Neural cell (in vitro differentiated cells): ENCODE measurements at regions not wholly inside any gene's neighbourhood (a gene's known extent, or its start where the extent isn't known, plus 50 kb on each side); places are given as distances from the start of the nearest gene placed in this dataset.

Experiments
- H2AFZ ChIP-seq: fragments of 200-600, 300-800 bp; sonication (generic), shearing (Covaris generic); 2 replicates; pipeline ENCODE4 v1.6.0; 2014; ENCODE audit warnings: low read depth, mild to moderate bottlenecking, antibody characterized with exemption, low read length, moderate library complexity
- H3F3A ChIP-seq: fragments of 200-600 bp; shearing (Covaris generic); 2 replicates; pipeline ENCODE4 v1.6.1; 2016; ENCODE audit warnings: mild to moderate bottlenecking, moderate library complexity, mixed read lengths, antibody characterized with exemption, low read length; ENCODE audit not compliant: insufficient read depth, poor library complexity, severe bottlenecking
- H3K27ac ChIP-seq: fragments of 200-600, 300-800 bp; sonication (generic), shearing (Covaris generic); 2 replicates; pipeline ENCODE4 v1.5.1; 2014; ENCODE audit warnings: mild to moderate bottlenecking, low read length, moderate library complexity
- H3K27me3 ChIP-seq: fragments of 300-800, 200-600 bp; sonication (generic), shearing (Covaris generic); 2 replicates; pipeline ENCODE4 v1.6.0; 2014; ENCODE audit warnings: mild to moderate bottlenecking, low read depth, low read length, moderate library complexity; ENCODE audit not compliant: insufficient read depth
- H3K36me3 ChIP-seq: fragments of 300-800, 200-600 bp; sonication (generic), shearing (Covaris generic); 2 replicates; pipeline ENCODE4 v1.5.1; 2014; ENCODE audit warnings: mild to moderate bottlenecking, antibody characterized with exemption, low read length, moderate library complexity; ENCODE audit not compliant: insufficient read depth
- H3K4me2 ChIP-seq: fragments of 300-800, 200-600 bp; sonication (generic), shearing (Covaris generic); 2 replicates; pipeline ENCODE4 v1.6.0; 2014; ENCODE audit warnings: mild to moderate bottlenecking, low read length
- H3K4me3 ChIP-seq: fragments of 300-800, 200-600 bp; sonication (generic), shearing (Covaris generic); 2 replicates; pipeline ENCODE4 v1.5.1; 2014; ENCODE audit warnings: mild to moderate bottlenecking, low read length, moderate library complexity
- H3K79me2 ChIP-seq: fragments of 200-600 bp; shearing (Covaris generic); replicated peaks from 2 replicates; pipeline ENCODE4 v1.6.0; 2014; ENCODE audit warnings: mild to moderate bottlenecking, low read length, moderate library complexity; ENCODE audit not compliant: insufficient read depth
- H3K9ac ChIP-seq: fragments of 300-800, 200-600 bp; sonication (generic), shearing (Covaris generic); 2 replicates; pipeline ENCODE4 v1.6.1; 2016; ENCODE audit warnings: mild to moderate bottlenecking, low read length, mixed read lengths
- H3K9me2 ChIP-seq: fragments of 200-600 bp; shearing (Covaris generic); 2 replicates; pipeline ENCODE4 v1.6.1; 2016; ENCODE audit warnings: mild to moderate bottlenecking, low read length, mixed read lengths; ENCODE audit not compliant: insufficient read depth
- H3K9me3 ChIP-seq: fragments of 200-600, 300-800 bp; sonication (generic), shearing (Covaris generic); 2 replicates; pipeline ENCODE4 v1.6.1; 2016; ENCODE audit warnings: mild to moderate bottlenecking, mixed run types, low read length, moderate library complexity, mixed read lengths
- H4K20me1 ChIP-seq: fragments of 200-600 bp; shearing (Covaris generic); 2 replicates; pipeline ENCODE4 v1.6.1; 2016; ENCODE audit warnings: mild to moderate bottlenecking, mixed run types; ENCODE audit not compliant: insufficient read depth
- EP300 ChIP-seq: fragments of 450-650 bp; conservative IDR thresholded peaks from 2 replicates; pipeline ENCODE4 v1.6.1; 2014; ENCODE audit warnings: antibody characterized with exemption, mild to moderate bottlenecking, moderate library complexity; ENCODE audit not compliant: poor library complexity, severe bottlenecking
- EZH2 ChIP-seq: fragments of 200-600, 300-800 bp; shearing (Covaris generic), sonication (generic); IDR thresholded peaks from 2 replicates; pipeline ENCODE4 v1.6.1; 2014; ENCODE audit warnings: antibody characterized with exemption, low read length, borderline replicate concordance, mild to moderate bottlenecking; ENCODE audit not compliant: insufficient read depth, poor library complexity, severe bottlenecking
- MXI1 ChIP-seq: fragments of 450-650 bp; conservative IDR thresholded peaks from 2 replicates; pipeline ENCODE4 v1.6.1; 2014; ENCODE audit warnings: antibody characterized with exemption, mild to moderate bottlenecking; ENCODE audit not compliant: poor library complexity, severe bottlenecking
- POLR2AphosphoS5 ChIP-seq: IDR thresholded peaks from 2 replicates; pipeline ENCODE4 v1.6.1; 2012
- RAD21 ChIP-seq: fragments of 450-650 bp; conservative IDR thresholded peaks from 2 replicates; pipeline ENCODE4 v1.6.1; 2014; ENCODE audit warnings: antibody characterized with exemption, mild to moderate bottlenecking, moderate library complexity
- SMC3 ChIP-seq: fragments of 450-650 bp; conservative IDR thresholded peaks from 2 replicates; pipeline ENCODE4 v1.6.1; 2014; ENCODE audit warnings: antibody characterized with exemption, mild to moderate bottlenecking, moderate library complexity; ENCODE audit not compliant: poor library complexity
- TAF1 ChIP-seq: IDR thresholded peaks from 2 replicates; pipeline ENCODE4 v1.6.1; 2012; ENCODE audit warnings: low read depth
- TF ChIP-seq, protein P1 (sequence below): IDR thresholded peaks from 2 replicates; pipeline ENCODE4 v1.6.1; 2012; ENCODE audit warnings: borderline replicate concordance
- TF ChIP-seq, protein P2 (sequence below): fragments of 450-650 bp; IDR thresholded peaks from 2 replicates; pipeline ENCODE4 v1.5.1; 2014; ENCODE audit warnings: antibody characterized with exemption, mild to moderate bottlenecking, moderate library complexity; ENCODE audit not compliant: poor library complexity, severe bottlenecking

DNA sequence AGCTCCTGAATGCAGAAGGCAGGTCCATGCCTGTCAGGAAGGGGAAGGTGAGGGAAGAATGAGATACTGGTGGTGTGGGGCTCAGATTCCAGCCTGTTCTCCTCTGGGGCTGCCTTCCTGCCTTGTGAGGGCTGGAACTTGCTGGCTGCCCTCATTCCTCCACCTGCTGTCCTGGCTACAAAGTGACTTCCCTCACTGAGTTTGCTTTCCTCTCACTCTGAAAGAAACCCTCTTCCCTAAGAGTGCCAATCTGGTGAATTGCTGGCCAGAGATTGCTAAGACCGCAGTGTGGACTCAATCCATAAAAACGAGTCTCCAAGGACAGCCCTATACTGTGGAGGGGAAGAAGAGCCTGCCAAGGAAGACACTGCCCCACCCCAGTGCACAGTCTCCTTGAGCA, 664.4 kb upstream of the HS6ST1 start:
- TF ChIP-seq SMC3 (no peak), POLR2AphosphoS5 (no peak), EZH2 (no peak), MXI1 (no peak), EP300 (no peak), TAF1 (no peak), RAD21 (no peak)
- TF ChIP-seq, protein P1, sequence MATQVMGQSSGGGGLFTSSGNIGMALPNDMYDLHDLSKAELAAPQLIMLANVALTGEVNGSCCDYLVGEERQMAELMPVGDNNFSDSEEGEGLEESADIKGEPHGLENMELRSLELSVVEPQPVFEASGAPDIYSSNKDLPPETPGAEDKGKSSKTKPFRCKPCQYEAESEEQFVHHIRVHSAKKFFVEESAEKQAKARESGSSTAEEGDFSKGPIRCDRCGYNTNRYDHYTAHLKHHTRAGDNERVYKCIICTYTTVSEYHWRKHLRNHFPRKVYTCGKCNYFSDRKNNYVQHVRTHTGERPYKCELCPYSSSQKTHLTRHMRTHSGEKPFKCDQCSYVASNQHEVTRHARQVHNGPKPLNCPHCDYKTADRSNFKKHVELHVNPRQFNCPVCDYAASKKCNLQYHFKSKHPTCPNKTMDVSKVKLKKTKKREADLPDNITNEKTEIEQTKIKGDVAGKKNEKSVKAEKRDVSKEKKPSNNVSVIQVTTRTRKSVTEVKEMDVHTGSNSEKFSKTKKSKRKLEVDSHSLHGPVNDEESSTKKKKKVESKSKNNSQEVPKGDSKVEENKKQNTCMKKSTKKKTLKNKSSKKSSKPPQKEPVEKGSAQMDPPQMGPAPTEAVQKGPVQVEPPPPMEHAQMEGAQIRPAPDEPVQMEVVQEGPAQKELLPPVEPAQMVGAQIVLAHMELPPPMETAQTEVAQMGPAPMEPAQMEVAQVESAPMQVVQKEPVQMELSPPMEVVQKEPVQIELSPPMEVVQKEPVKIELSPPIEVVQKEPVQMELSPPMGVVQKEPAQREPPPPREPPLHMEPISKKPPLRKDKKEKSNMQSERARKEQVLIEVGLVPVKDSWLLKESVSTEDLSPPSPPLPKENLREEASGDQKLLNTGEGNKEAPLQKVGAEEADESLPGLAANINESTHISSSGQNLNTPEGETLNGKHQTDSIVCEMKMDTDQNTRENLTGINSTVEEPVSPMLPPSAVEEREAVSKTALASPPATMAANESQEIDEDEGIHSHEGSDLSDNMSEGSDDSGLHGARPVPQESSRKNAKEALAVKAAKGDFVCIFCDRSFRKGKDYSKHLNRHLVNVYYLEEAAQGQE, result no peak
- TF ChIP-seq, protein P2, sequence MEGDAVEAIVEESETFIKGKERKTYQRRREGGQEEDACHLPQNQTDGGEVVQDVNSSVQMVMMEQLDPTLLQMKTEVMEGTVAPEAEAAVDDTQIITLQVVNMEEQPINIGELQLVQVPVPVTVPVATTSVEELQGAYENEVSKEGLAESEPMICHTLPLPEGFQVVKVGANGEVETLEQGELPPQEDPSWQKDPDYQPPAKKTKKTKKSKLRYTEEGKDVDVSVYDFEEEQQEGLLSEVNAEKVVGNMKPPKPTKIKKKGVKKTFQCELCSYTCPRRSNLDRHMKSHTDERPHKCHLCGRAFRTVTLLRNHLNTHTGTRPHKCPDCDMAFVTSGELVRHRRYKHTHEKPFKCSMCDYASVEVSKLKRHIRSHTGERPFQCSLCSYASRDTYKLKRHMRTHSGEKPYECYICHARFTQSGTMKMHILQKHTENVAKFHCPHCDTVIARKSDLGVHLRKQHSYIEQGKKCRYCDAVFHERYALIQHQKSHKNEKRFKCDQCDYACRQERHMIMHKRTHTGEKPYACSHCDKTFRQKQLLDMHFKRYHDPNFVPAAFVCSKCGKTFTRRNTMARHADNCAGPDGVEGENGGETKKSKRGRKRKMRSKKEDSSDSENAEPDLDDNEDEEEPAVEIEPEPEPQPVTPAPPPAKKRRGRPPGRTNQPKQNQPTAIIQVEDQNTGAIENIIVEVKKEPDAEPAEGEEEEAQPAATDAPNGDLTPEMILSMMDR, result no peak
- no peaks in the 10 kb centered on the region for H3K9me2 ChIP-seq
- H3F3A ChIP-seq, result no peaks in the 10 kb centered on the region
- H3K4me2 ChIP-seq, result no peak overlapping the region
- no peaks in the 10 kb centered on the region for H3K36me3 ChIP-seq
- no peak overlapping the region for H3K9ac ChIP-seq
- H3K27me3 ChIP-seq, result no peaks in the 10 kb centered on the region
- no peak overlapping the region for H2AFZ ChIP-seq
- no peaks in the 10 kb centered on the region for H4K20me1 ChIP-seq
- H3K4me3 ChIP-seq, result no peak overlapping the region
- no peaks in the 10 kb centered on the region for H3K79me2 ChIP-seq
- H3K9me3 ChIP-seq, result no peaks in the 10 kb centered on the region
- H3K27ac ChIP-seq, result no peak overlapping the region

DNA sequence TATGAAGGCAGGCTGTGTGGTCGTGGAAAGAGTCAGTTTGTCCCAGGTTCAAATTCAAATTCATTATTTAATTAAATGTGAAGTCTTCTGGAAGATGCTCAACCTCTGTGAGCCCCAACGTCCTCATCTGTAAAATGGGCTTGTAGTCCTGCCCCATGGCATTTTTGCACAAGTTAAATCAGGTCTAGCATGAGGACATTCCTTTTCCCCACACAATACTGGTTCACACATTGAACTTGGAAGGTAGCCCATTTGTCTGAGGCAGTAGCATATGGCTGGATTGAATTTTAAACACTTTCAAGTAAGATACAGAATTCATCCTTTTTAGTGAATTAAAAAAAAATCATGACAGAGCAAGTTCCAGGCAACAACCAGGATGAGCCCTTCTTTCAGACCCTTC, 665.4 kb upstream of the HS6ST1 start:
- Histone ChIP-seq H3F3A (no peaks in the 10 kb centered on the region), H3K9me3 (no peaks in the 10 kb centered on the region), H3K9me2 (no peaks in the 10 kb centered on the region), H3K79me2 (no peaks in the 10 kb centered on the region), H3K27me3 (no peaks in the 10 kb centered on the region), H2AFZ (no peak overlapping the region), H3K9ac (no peak overlapping the region), H3K4me2 (no peak overlapping the region), H4K20me1 (no peaks in the 10 kb centered on the region), H3K4me3 (no peak overlapping the region), H3K27ac (no peak overlapping the region), H3K36me3 (no peaks in the 10 kb centered on the region)
- TF ChIP-seq TAF1 (no peak), SMC3 (no peak), POLR2AphosphoS5 (no peak), EZH2 (no peak), RAD21 (no peak), MXI1 (no peak)

DNA sequence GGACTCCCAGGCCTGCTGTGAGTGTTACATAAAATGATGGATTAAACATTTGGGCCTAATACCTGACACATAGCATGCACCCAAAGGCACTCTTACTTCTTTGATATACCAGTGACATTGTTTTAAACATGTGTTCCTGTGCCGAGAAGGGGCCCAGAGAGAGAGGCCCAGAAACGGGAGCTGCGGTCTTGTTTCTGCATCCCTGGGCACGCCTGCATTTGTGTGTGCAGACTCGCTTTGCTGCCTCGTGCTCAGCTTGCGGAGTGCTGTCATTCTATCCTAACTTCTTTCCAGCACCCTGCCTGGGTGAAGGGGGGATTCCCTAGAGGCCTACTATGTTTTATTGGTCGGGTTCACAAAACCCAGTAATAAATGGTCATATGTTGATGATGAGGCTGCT, 666.2 kb upstream of the HS6ST1 start:
- Histone ChIP-seq H3K4me2 (no peak overlapping the region), H3K36me3 (no peaks in the 10 kb centered on the region), H3K27ac (no peak overlapping the region), H3K79me2 (no peaks in the 10 kb centered on the region), H3K9me2 (no peaks in the 10 kb centered on the region), H3K9ac (no peak overlapping the region), H3F3A (no peaks in the 10 kb centered on the region), H2AFZ (no peak overlapping the region), H3K4me3 (no peak overlapping the region), H4K20me1 (no peaks in the 10 kb centered on the region), H3K27me3 (no peaks in the 10 kb centered on the region), H3K9me3 (no peaks in the 10 kb centered on the region)
- TF ChIP-seq EP300 (no peak), TAF1 (no peak), SMC3 (no peak), MXI1 (no peak), RAD21 (no peak), EZH2 (no peak), POLR2AphosphoS5 (no peak)
- TF ChIP-seq, protein P1, result no peak
- TF ChIP-seq, protein P2, result no peak
